Neuronal stem cell (in vitro differentiated cells): ENCODE measurements at regions not wholly inside any gene's neighbourhood (a gene's known extent, or its start where the extent isn't known, plus 50 kb on each side); places are given as distances from the start of the nearest gene placed in this dataset.
A peak's percentile ranks its signal among the peaks of the same experiment; 100 is the strongest.

Source experiments
- DNase-seq: peaks from one replicate; pipeline ENCODE4 v3.0.0-alpha.2; 2013; ENCODE audit warnings: low spot score
- H2AFZ ChIP-seq: one replicate; pipeline ENCODE4 v1.6.1; 2013; ENCODE audit warnings: mild to moderate bottlenecking, low read length, inconsistent platforms
- H2AK5ac ChIP-seq: 2 replicates; pipeline ENCODE4 v1.6.1; 2013; ENCODE audit warnings: low read depth, mild to moderate bottlenecking, inconsistent platforms, low read length, moderate library complexity, mixed read lengths
- H2BK120ac ChIP-seq: 2 replicates; pipeline ENCODE4 v1.6.1; 2013; ENCODE audit warnings: low read depth, mild to moderate bottlenecking, inconsistent platforms, low read length, moderate library complexity, mixed read lengths
- H2BK12ac ChIP-seq: one replicate; pipeline ENCODE4 v1.6.1; 2013; ENCODE audit warnings: low read length, inconsistent platforms
- H2BK15ac ChIP-seq: 2 replicates; pipeline ENCODE4 v1.6.1; 2013; ENCODE audit warnings: mild to moderate bottlenecking, low read length, inconsistent platforms, mixed read lengths
- H2BK5ac ChIP-seq: one replicate; pipeline ENCODE4 v1.6.1; 2013; ENCODE audit warnings: inconsistent platforms, mild to moderate bottlenecking, low read length, moderate library complexity
- H3K14ac ChIP-seq: one replicate; pipeline ENCODE4 v1.6.1; 2013; ENCODE audit warnings: low read length, inconsistent platforms
- H3K18ac ChIP-seq: 2 replicates; pipeline ENCODE4 v1.6.1; 2013; ENCODE audit warnings: low read length, inconsistent platforms
- H3K23ac ChIP-seq: 2 replicates; pipeline ENCODE4 v1.6.1; 2013; ENCODE audit warnings: low read depth, mild to moderate bottlenecking, mixed read lengths, low read length, inconsistent platforms; ENCODE audit not compliant: poor library complexity
- H3K27ac ChIP-seq: replicated peaks from 3 replicates; pipeline ENCODE4 v1.5.1; 2013; ENCODE audit warnings: low read length, inconsistent platforms
- H3K27me3 ChIP-seq, 3 experiments: 2 replicates each; pipeline ENCODE4 v1.6.1; 2013; ENCODE audit warnings: low read length in 3 of 3, mild to moderate bottlenecking in 2 of 3, inconsistent platforms in 1 of 3, low read depth in 1 of 3, mixed read lengths in 1 of 3, moderate library complexity in 1 of 3; ENCODE audit not compliant: control insufficient read depth in 3 of 3, insufficient read depth in 3 of 3
- H3K36me3 ChIP-seq, 2 donors: replicated peaks in 1 of 2; 2 replicates each; pipeline ENCODE4 v1.6.1; 2013; ENCODE audit warnings: low read length in 2 of 2; ENCODE audit not compliant: control insufficient read depth in 2 of 2, insufficient read depth in 2 of 2
- H3K4ac ChIP-seq: 2 replicates; pipeline ENCODE4 v1.6.1; 2013; ENCODE audit warnings: inconsistent platforms, mild to moderate bottlenecking, low read length, moderate library complexity
- H3K4me1 ChIP-seq, 2 donors: 1 replicate in 1 of 2; 2 replicates in 1 of 2; pipeline ENCODE4 v1.6.1; 2013; ENCODE audit warnings: low read length in 2 of 2, low read depth in 1 of 2; ENCODE audit not compliant: control insufficient read depth in 2 of 2, insufficient read depth in 1 of 2
- H3K4me2 ChIP-seq: one replicate; pipeline ENCODE4 v1.6.1; 2013; ENCODE audit warnings: mild to moderate bottlenecking, low read length, inconsistent platforms; ENCODE audit not compliant: insufficient read depth, poor library complexity, severe bottlenecking
- H3K4me3 ChIP-seq, 2 donors: 2 replicates each; pipeline ENCODE4 v1.5.1; 2013; ENCODE audit warnings: low read length in 2 of 2, mild to moderate bottlenecking in 2 of 2, inconsistent platforms in 1 of 2, moderate library complexity in 1 of 2
- H3K79me1 ChIP-seq: one replicate; pipeline ENCODE4 v1.6.1; 2013; ENCODE audit warnings: low read depth, mild to moderate bottlenecking, inconsistent platforms, low read length, moderate library complexity
- H3K9ac ChIP-seq: one replicate; pipeline ENCODE4 v1.6.1; 2013; ENCODE audit warnings: mild to moderate bottlenecking, low read depth, low read length, inconsistent platforms; ENCODE audit not compliant: poor library complexity
- H3K9me3 ChIP-seq, 2 donors: replicated peaks in 1 of 2; 2 replicates each; pipeline versions ENCODE3 to v1.6.1; 2013; ENCODE audit warnings: low read length in 2 of 2, mild to moderate bottlenecking in 2 of 2, inconsistent platforms in 1 of 2, low read depth in 1 of 2, mixed read lengths in 1 of 2, moderate library complexity in 1 of 2; ENCODE audit not compliant: control insufficient read depth in 2 of 2, insufficient read depth in 1 of 2
- H4K8ac ChIP-seq: one replicate; pipeline ENCODE4 v1.6.1; 2013; ENCODE audit warnings: low read depth, mild to moderate bottlenecking, inconsistent platforms, low read length, moderate library complexity
- H4K91ac ChIP-seq: one replicate; pipeline ENCODE4 v1.6.1; 2013; ENCODE audit warnings: low read length, low read depth, mild to moderate bottlenecking, inconsistent platforms; ENCODE audit not compliant: poor library complexity
- WGBS, 2 donors: extraction: QIAGEN DNeasy Blood & Tissue Kit; methylation state at CpG; one replicate each; pipeline ENCODE4 v1.1.7; 2013; ENCODE audit warnings: missing lambda C conversion rate in 2 of 2, mixed read lengths in 1 of 2; ENCODE audit not compliant: insufficient read length in 2 of 2, insufficient replicate concordance in 1 of 2; ENCODE audit errors: extremely low coverage in 2 of 2; 5-methylcytosine and 5-hydroxymethylcytosine counted together

- WGBS, 2 donors: no CpG with 5 or more reads among the region's 6 CpGs
- peak overlapping the region; percentile 2 for H3K18ac ChIP-seq
- H3K14ac ChIP-seq: no peak overlapping the region
- H3K4me2 ChIP-seq: no peak overlapping the region
- H3K23ac ChIP-seq: no peak overlapping the region
- H3K4ac ChIP-seq: no peak overlapping the region
- no peaks in the 10 kb centered on the region for H3K79me1 ChIP-seq
- no peak overlapping the region for H4K8ac ChIP-seq
- H2AFZ ChIP-seq: no peak overlapping the region
- H2AK5ac ChIP-seq: no peak overlapping the region
- no peaks in the 10 kb centered on the region for H3K36me3 ChIP-seq
- no peak for DNase-seq
- H3K9ac ChIP-seq: no peak overlapping the region
- no peak overlapping the region for H2BK12ac ChIP-seq
- no peaks in the 10 kb centered on the region for H3K27me3 ChIP-seq
- peak overlapping the region in 1 of 2 donors; percentile 65 for H3K4me3 ChIP-seq
- no peak overlapping the region for H4K91ac ChIP-seq
- no peak overlapping the region for H2BK15ac ChIP-seq
- no peaks in the 10 kb centered on the region for H3K4me1 ChIP-seq
- no peak overlapping the region for H2BK120ac ChIP-seq
- H2BK5ac ChIP-seq: peak overlapping the region; percentile 9
- no peak overlapping the region for H3K27ac ChIP-seq
- peaks cover 2% of the 10 kb centered on the region in 2 donors for H3K9me3 ChIP-seq
These were observed 356.5 kb upstream of the GULP1 start for GRCh38 chr2:187935126-187935525.

GRCh38 chr2:187936228-187936627 lies 355.4 kb upstream of the GULP1 start:
- Histone ChIP-seq H3K4me2 (no peak overlapping the region), H3K9me3 (peaks cover 2% of the 10 kb centered on the region in 2 donors), H2AFZ (no peak overlapping the region), H2BK12ac (no peak overlapping the region), H2BK120ac (no peak overlapping the region), H4K91ac (no peak overlapping the region), H3K4me1 (no peaks in the 10 kb centered on the region), H3K9ac (no peak overlapping the region), H2BK5ac (no peak overlapping the region), H3K36me3 (no peaks in the 10 kb centered on the region), H3K27ac (no peak overlapping the region), H3K79me1 (no peaks in the 10 kb centered on the region), H2BK15ac (no peak overlapping the region), H3K18ac (no peak overlapping the region), H3K27me3 (no peaks in the 10 kb centered on the region), H3K4me3 (no peak overlapping the region), H3K23ac (no peak overlapping the region), H3K4ac (no peak overlapping the region), H3K14ac (no peak overlapping the region), H2AK5ac (no peak overlapping the region), H4K8ac (no peak overlapping the region)
- no CpG with 5 or more reads among the region's 2 CpGs for WGBS, 2 donors
- DNase-seq: no peak

- H2AFZ ChIP-seq: no peak overlapping the region
- H3K23ac ChIP-seq: no peak overlapping the region
- no CpG with 5 or more reads among the region's 1 CpG for WGBS, 2 donors
- H3K4me2 ChIP-seq: no peak overlapping the region
- no peak overlapping the region for H3K9ac ChIP-seq
- H2BK15ac ChIP-seq: no peak overlapping the region
- no peak overlapping the region for H3K18ac ChIP-seq
- no peak overlapping the region for H2BK120ac ChIP-seq
- no peak overlapping the region for H3K4me3 ChIP-seq
- no peaks in the 10 kb centered on the region for H3K36me3 ChIP-seq
- H2BK5ac ChIP-seq: no peak overlapping the region
- peaks cover 2% of the 10 kb centered on the region in 2 donors for H3K9me3 ChIP-seq
- H2BK12ac ChIP-seq: no peak overlapping the region
- no peak for DNase-seq
- H3K4ac ChIP-seq: no peak overlapping the region
- no peaks in the 10 kb centered on the region for H3K4me1 ChIP-seq
- H2AK5ac ChIP-seq: no peak overlapping the region
- H3K27me3 ChIP-seq: no peaks in the 10 kb centered on the region
- H4K91ac ChIP-seq: no peak overlapping the region
- H3K14ac ChIP-seq: no peak overlapping the region
- no peak overlapping the region for H3K27ac ChIP-seq
- no peak overlapping the region for H4K8ac ChIP-seq
- H3K79me1 ChIP-seq: no peaks in the 10 kb centered on the region
These were observed 352.5 kb upstream of the GULP1 start for GRCh38 chr2:187939180-187939579.

- no peak overlapping the region for H3K18ac ChIP-seq
- H3K4me1 ChIP-seq: peaks cover 2 to 4% of the 10 kb centered on the region in 2 donors
- no peak overlapping the region for H3K4ac ChIP-seq
- no peak overlapping the region for H3K4me3 ChIP-seq
- H3K27me3 ChIP-seq: no peaks in the 10 kb centered on the region
- no peak overlapping the region for H2BK12ac ChIP-seq
- H2BK15ac ChIP-seq: no peak overlapping the region
- H3K23ac ChIP-seq: no peak overlapping the region
- H3K36me3 ChIP-seq: no peaks in the 10 kb centered on the region
- H3K14ac ChIP-seq: no peak overlapping the region
- H4K91ac ChIP-seq: no peak overlapping the region
- H3K27ac ChIP-seq: no peak overlapping the region
- no peak overlapping the region for H4K8ac ChIP-seq
- DNase-seq: no peak
- no peaks in the 10 kb centered on the region for H3K9me3 ChIP-seq
- H3K79me1 ChIP-seq: no peaks in the 10 kb centered on the region
- no peak overlapping the region for H2BK120ac ChIP-seq
- no peak overlapping the region for H2BK5ac ChIP-seq
- H3K4me2 ChIP-seq: no peak overlapping the region
- H2AK5ac ChIP-seq: no peak overlapping the region
- no peak overlapping the region for H2AFZ ChIP-seq
- H3K9ac ChIP-seq: no peak overlapping the region
These were observed 348.8 kb upstream of the GULP1 start for GRCh38 chr2:187942876-187943275.
